ENCODE measurements at regions not wholly inside any gene's neighbourhood (a gene's known extent, or its start where the extent isn't known, plus 50 kb on each side); places are given as distances from the start of the nearest gene placed in this dataset.
"Not testable (repeated sequence)": the region's sequence is repeated elsewhere in the genome, so short reads cannot be mapped to it uniquely, and the experiment has no call there.

DNA sequence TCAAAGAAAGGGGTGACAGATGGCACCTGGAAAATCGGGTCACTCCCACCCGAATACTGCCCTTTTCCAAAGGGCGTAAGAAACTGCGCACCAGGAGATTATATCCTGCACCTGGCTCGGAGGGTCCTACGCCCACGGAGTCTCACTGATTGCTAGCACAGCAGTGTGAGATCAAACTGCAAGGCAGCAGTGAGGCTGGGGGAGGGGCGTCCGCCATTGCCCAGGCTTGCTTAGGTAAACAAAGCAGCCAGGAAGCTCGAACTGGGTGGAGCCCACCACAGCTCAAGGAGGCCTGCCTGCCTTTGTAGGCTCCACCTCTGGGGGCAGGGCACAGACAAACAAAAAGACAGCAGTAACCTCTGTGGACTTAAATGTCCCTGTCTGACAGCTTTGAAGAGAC, 166.0 kb downstream of the JRKL start:
- H2AFZ ChIP-seq (replicated peaks; ENCODE audit: low read length, poor library complexity); POLR2A ChIA-PET (ENCODE audit: unreplicated experiment); H2BK120ac ChIP-seq (ENCODE audit: low read depth, low read length); H3K9me1 ChIP-seq (ENCODE audit: insufficient read depth, low read length); H2BK15ac ChIP-seq (ENCODE audit: low read depth, low read length); H2AK5ac ChIP-seq (ENCODE audit: low read depth, low read length); H3K27ac ChIP-seq (ENCODE audit: insufficient read depth, low read length); CTCF ChIA-PET; H4K91ac ChIP-seq (ENCODE audit: insufficient read depth, low read depth, low read length); H3K27me3 ChIP-seq (ENCODE audit: control insufficient read depth, insufficient read depth, low read length); H4K8ac ChIP-seq (ENCODE audit: low read depth in 2 of 2, low read length in 2 of 2); H4K5ac ChIP-seq (ENCODE audit: low read depth, low read length); H3K14ac ChIP-seq (replicated peaks; ENCODE audit: low read depth, low read length); H4K20me1 ChIP-seq (ENCODE audit: insufficient read depth, low read length); BruUV-seq (replicated peaks); H2BK5ac ChIP-seq (ENCODE audit: low read depth, low read length, poor library complexity, severe bottlenecking); H3K4ac ChIP-seq (ENCODE audit: low read depth, low read length); in situ Hi-C loops (cut with MboI; ENCODE audit: low sequenced_read_pairs); H3K9ac ChIP-seq (ENCODE audit: low read depth, low read length); H3K4me3 ChIP-seq (ENCODE audit: insufficient read depth, low read depth, low read length); H3K36me3 ChIP-seq (ENCODE audit: control insufficient read depth, insufficient read depth, low read length); H3K4me2 ChIP-seq (ENCODE audit: low read depth, low read length); H3K56ac ChIP-seq (ENCODE audit: extremely low read depth, insufficient read depth, low read length); H3K18ac ChIP-seq (ENCODE audit: low read depth, low read length); ATAC-seq (ENCODE audit: low read depth); H2AK9ac ChIP-seq (replicated peaks; ENCODE audit: low read depth, low read length, poor library complexity); intact Hi-C loops (cut with micrococcal nuclease); H2BK20ac ChIP-seq (ENCODE audit: low read depth, low read length); H3K9me3 ChIP-seq (ENCODE audit: control insufficient read depth, insufficient read depth, low read length); H3K79me1 ChIP-seq (ENCODE audit: low read depth in 1 of 2, low read length in 2 of 2); H3K23ac ChIP-seq (ENCODE audit: low read depth, low read length); dilution Hi-C loops (cut with HindIII; ENCODE audit: low sequenced_read_pairs, unreplicated experiment); DNase-seq; H3K4me1 ChIP-seq (ENCODE audit: control insufficient read depth, insufficient read depth, low read length): not testable (repeated sequence)
- WGBS, 2 experiments (ENCODE audit: extremely low coverage in 2 of 2, insufficient read length in 1 of 2), result no CpG with 5 or more reads among the region's 10 CpGs

DNA sequence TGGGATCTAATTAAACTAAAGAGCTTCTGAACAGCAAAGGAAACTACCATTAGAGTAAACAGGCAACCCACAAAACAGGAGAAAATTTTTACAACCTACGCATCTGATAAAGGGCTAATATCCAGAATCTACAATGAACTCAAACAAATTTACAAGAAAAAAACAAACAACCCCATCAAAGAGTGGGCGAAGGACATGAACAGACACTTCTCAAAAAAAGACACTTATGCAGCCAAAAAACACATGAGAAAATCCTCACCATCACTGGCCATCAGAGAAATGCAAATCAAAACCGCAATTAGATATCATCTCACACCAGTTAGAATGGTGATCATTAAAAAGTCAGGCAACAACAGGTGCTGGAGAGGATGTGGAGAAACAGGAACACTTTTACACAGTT, 170.9 kb downstream of the JRKL start:
- POLR2A ChIA-PET (ENCODE audit: unreplicated experiment), result not testable (repeated sequence)

More for the DNA sequence above, 170.9 kb downstream of the JRKL start:
- in situ Hi-C loops (cut with MboI; ENCODE audit: low sequenced_read_pairs); dilution Hi-C loops (cut with HindIII; ENCODE audit: low sequenced_read_pairs, unreplicated experiment); H3K4me1 ChIP-seq (ENCODE audit: control insufficient read depth, insufficient read depth, low read length); H3K4ac ChIP-seq (ENCODE audit: low read depth, low read length); H3K79me1 ChIP-seq (ENCODE audit: low read depth in 1 of 2, low read length in 2 of 2); H3K27ac ChIP-seq (ENCODE audit: insufficient read depth, low read length); H2BK20ac ChIP-seq (ENCODE audit: low read depth, low read length); intact Hi-C loops (cut with micrococcal nuclease); BruUV-seq (replicated peaks); H2BK15ac ChIP-seq (ENCODE audit: low read depth, low read length); H3K4me3 ChIP-seq (ENCODE audit: insufficient read depth, low read depth, low read length); H2BK5ac ChIP-seq (ENCODE audit: low read depth, low read length, poor library complexity, severe bottlenecking); H3K36me3 ChIP-seq (ENCODE audit: control insufficient read depth, insufficient read depth, low read length); H4K8ac ChIP-seq (ENCODE audit: low read depth in 2 of 2, low read length in 2 of 2); H3K23ac ChIP-seq (ENCODE audit: low read depth, low read length); CTCF ChIA-PET; DNase-seq; H4K5ac ChIP-seq (ENCODE audit: low read depth, low read length); H3K27me3 ChIP-seq (ENCODE audit: control insufficient read depth, insufficient read depth, low read length); H2AK9ac ChIP-seq (replicated peaks; ENCODE audit: low read depth, low read length, poor library complexity); H2AK5ac ChIP-seq (ENCODE audit: low read depth, low read length); H3K14ac ChIP-seq (replicated peaks; ENCODE audit: low read depth, low read length); H3K9me3 ChIP-seq (ENCODE audit: control insufficient read depth, insufficient read depth, low read length); H3K56ac ChIP-seq (ENCODE audit: extremely low read depth, insufficient read depth, low read length); H4K20me1 ChIP-seq (ENCODE audit: insufficient read depth, low read length); H4K91ac ChIP-seq (ENCODE audit: insufficient read depth, low read depth, low read length); H3K18ac ChIP-seq (ENCODE audit: low read depth, low read length); H2BK120ac ChIP-seq (ENCODE audit: low read depth, low read length); H3K4me2 ChIP-seq (ENCODE audit: low read depth, low read length); H2AFZ ChIP-seq (replicated peaks; ENCODE audit: low read length, poor library complexity); ATAC-seq (ENCODE audit: low read depth); H3K9me1 ChIP-seq (ENCODE audit: insufficient read depth, low read length); H3K9ac ChIP-seq (ENCODE audit: low read depth, low read length): not testable (repeated sequence)
- no CpG with 5 or more reads among the region's 3 CpGs for WGBS, 2 experiments (ENCODE audit: extremely low coverage in 2 of 2, insufficient read length in 1 of 2)

Measured in IMR-90 (cell line).